Activated naive CD4-positive, alpha-beta T cell treated with Interleukin-2 at 50 U/mL for 16 hours (primary cell): ENCODE measurements at regions not wholly inside any gene's neighbourhood (a gene's known extent, or its start where the extent isn't known, plus 50 kb on each side); places are given as distances from the start of the nearest gene placed in this dataset.

Source experiments
- DNase-seq: peaks from one replicate; pipeline ENCODE4 v3.0.0-alpha.2; 2020

DNA sequence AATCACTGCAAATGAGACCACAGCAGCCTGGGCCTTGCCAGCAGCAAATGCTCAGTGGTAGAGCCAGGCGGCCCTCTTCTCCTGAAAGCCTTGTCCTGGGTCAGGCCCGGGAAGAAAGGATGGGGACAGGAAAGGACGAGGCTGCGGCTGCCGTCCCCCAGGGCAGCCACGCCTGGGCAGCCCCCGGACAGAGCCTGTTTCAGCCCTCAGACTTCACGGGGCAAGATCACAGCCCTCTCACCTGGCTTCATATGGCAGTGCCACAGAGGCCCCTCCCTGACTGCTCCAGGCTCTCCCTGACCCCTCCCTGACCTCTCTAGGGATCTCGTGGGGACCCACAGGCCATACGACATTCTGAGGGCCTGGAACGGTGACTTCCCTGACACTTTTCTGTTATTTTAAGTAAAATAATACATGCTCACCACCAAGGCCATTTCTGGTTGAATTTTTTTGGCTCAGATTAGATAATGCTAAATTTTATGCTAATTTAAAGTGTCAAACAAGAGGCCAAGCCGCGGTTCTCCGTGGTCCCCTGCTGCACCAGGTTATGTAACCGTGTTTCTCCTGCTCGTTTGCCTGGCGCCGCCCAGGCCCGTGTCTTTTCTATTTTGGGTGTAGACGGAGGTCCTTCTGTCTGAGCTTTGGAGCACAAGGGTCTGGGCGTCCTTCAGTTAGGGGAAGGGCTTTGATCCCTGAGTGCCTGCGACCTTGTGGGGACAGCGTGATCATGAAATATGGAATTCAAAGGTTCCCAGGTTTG is 59.9 kb upstream of the BHLHE23 start:
- no peak for DNase-seq

DNA sequence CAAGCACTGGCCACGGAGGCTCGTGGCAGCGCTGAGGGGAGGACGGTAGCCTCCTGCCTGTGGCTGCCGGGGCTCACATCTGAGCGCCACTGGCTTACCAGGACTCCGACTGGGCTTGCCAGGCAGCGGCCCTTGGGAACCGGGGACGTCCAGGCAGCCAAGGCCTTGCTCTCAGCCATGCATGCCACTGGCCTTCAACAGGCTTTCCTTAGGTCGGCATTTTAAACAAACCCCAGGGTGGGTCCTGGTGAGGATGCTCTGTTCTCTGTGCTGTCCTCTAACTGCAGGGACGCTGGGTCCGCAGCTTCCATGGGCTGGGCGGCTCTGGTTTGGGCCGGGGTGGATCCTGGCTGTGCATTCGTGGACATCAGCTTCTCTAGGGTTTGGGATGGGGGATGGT is 59.1 kb upstream of the BHLHE23 start:
- DNase-seq: no peak

DNA sequence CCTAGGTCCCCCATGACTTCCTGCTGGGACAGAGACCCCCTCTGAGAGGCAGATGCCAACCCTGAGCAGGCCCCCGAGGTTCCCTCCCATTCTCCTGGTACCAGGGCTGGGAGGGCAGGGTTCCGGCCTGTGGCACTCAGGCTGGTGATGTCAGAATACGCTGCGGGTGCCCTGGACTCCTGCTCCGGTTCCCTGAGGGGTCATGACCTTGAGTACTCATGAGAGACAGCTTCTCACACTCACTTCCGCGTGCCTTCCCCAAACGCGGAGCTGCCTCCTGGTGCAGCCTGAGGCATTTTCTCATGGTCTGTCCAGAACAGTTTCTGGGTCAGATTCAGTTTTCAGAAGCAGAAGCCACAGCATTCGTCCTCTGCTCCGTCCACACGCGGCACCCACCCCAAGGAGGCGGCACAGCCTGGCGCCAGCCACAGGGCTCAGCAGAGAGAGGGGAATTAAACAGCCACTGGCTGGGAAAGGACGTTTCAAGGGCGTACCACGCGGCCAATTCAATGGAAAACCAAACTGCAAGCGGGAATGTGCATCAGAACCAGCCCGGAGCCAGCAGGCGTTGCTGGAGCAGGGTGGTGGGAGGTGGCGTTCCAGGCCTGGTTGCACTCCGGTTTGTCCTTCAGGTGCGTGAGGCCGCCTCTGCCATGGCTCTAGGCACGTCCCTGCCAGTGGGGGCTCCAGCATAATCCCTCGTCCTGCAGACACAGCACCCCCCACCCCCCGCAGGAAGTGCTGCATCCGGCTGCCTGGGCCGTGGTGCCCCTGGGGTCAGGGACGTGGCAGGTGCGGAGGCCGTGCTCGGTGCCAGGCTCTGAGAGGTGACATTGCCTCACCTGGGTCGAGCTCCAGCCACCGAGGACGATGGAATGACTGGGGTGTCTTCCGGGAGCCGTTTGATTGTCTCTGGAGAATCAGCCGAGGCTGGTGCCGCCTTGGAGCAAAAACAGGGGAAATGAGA is 58.3 kb upstream of the BHLHE23 start:
- no peak for DNase-seq

DNA sequence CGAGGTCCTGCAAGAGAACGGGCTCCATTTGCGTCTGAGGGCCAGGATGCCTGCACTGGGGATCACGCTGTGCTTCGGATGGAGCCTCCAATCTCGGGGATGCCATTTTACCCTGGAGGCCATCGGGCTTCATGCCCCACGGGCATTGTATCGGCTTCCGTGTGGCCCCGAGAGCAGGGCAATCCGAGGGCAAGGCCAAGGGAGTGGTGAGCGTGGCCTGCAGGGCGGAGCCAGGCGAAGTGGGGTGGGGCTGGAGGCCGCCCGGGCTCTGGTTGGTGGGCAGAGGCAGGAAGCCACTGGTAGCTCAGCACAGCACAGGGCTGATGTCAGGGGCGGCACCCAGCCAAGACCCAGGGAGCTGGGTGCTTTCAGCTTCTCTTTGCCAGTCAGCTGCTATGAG is 57.5 kb upstream of the BHLHE23 start:
- DNase-seq: no peak

DNA sequence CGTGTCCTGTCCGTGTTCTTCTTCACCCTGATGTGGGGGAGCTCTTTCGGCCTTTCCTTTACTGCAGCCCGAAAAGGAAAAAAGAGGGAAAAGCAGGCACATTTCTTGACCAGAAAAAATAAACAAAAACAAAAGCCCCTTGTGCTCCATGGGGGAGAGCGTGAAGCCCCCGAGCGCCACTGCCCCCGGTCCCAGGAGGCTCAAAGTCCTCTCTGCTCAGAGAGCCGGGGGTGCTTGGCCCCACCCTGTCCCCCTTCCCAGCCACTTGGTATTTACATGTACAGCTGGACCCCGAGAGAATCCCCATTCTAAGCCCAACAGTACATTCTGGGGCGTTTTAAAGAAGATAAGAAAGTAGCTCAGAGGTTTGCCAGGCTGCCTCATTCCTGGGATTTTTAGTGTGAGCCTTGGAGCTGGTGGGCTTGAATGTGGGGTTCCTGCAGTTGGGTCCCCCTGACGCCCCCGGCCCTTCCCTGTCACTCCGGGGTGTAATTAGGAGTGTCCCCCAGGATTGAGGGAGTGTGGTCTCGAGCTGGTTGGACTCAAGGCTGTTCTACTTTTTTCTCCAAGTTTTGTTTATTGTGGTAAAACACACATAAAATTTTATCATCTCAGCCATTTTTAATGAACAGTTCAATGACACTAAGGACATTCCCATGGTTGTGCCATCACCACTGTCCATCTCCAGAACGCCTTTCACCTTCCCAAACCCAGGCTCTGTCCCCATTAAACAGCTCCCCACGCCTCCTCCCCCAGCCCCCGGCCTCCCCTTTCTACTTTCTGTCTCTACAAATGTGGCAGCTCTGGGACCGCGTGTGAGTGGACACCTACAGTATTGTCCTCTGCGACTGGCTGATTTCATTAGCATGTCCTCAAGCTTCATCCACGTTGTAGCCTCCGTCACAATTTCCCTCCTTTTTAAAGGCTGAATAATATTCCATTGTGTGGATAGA is 55.7 kb upstream of the BHLHE23 start:
- no peak for DNase-seq

DNA sequence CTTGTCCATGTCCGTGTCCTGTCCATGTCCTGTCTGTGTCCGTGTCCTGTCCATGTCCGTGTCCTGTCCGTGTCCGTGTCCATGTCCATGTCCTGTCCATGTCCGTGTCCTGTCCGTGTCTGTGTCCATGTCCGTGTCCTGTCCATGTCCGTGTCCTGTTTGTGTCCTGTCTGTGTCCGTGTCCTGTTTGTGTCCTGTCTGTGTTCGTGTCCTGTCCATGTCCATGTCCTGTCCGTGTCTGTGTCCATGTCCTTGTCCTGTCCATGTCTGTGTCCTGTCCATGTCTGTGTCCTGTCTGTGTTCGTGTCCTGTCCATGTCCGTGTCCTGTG is 55.0 kb upstream of the BHLHE23 start:
- DNase-seq: no peak

DNA sequence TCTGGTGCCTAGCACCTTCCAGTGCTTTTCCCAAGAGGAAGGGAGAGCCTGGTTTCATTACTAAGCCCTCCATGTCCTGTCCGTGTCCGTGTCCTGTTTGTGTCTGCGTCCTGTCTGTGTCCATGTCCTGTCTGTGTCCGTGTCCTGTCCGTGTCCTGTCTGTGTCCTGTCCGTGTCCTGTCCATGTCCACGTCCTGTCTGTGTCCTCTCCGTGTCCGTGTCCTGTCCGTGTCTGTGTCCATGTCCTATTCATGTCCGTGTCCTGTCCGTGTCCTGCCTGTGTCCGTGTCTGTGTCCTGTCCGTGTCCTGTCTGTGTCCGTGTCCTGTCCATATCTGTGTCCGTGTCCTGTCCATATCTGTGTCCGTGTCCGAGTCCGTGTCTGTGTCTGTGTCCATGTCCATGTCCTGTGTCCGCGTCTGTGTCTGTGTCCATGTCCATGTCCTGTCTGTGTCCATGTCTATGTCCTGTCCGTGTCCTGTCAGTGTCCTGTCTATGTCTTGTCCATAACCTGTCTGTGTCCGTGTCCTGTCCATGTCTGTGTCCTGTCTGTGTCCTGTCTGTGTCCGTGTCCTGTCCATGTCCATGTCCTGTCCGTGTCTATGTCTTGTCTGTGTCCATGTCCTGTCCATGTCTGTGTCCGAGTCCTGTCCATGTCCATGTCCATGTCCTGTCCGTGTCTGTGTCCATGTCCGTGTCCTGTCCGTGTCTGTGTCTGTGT is 54.4 kb upstream of the BHLHE23 start:
- no peak for DNase-seq

DNA sequence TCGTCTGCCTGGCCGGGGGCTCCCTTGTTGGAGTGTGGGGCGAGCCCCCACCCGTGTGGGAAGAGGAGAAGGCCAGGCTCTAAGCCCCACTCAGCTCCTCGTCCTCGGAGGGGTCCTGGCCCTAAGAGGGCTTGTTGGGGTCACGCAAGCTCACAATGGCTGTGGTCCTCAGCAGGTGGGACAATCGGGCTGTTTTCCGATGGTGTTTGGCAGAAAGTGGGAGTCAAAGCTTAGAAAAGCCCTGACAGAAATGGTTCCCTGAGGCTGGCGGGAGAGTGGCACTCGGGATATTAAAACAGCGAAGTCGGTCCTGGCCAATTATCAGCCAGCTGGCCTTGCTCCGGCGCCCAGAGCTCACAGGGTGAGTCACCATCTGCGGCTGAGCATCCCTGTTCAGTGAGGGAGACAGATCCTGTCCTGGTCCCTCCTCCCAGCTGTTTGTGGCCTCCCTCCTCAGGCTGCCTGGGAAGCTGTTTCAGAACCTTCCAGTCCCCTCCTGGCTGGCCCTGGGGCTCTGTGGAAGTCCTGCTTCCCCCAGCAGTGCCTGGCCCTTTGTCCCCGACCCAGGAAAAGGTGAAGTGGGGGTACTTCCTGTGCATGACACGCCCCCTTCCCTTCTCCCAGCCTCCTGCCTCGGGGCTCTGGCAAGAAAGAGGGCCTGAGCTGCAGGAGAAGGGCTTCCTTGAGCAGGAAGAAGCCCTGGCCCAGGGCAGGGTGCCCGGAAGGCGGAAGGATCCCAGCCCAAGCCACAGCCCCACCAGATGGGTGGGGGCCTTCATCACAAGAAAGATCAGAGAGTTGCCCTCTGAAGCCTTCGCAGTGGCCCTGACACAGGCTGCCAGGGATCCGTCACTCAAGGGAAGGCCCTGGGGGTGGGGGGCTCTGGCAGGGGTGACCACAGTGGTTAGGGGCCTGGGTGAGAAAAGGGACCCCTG is 53.6 kb upstream of the BHLHE23 start:
- DNase-seq: no peak

DNA sequence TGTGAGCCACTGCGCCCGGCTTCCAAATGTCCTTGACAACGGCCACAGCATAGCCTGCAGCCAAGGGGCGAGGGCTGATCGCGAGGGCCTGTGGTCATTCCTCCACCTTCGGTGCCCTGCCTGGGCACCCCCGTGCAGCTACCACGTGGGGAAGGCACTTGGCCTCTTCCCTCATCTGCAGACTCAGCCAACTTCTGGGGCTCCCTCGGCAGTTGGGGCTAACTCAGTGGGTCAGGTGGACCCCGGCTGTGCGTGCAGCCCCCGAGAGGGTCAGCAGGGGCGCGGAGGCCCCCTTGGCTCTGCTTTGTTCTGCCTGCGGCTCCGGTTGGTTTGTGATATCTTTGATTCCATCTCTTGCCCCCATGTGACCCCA is 52.9 kb upstream of the BHLHE23 start:
- DNase-seq: no peak

DNA sequence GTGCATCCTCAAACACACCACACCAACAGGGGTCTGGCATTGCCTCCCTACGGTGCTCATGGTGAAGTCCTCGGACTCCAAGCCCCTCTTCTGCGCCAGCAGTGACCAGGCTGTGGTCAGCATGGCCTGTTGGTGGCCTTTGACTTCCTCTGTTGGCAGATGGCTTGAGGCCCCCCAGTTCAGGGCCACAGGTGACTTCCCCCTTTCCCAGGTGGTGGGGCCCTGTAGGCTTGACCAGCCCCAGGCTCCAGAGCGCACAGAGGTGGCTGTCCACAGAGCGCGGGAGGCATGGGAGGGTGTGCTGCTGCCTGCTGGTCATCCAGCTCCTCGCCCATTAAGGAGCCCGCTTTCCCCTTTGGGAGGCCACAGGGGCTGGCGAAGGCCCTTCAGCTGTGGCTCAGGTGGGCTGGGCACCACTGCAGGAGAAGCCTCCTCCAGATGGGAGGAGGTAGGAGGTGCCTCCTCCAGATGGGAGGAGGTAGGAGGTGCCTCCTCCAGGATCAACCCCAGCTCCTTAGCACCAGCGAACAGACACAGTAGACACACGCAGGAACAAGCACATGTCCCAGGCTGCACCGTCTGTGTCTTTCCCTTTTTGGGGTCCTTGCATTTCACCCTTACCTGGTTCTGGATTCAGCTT is 52.1 kb upstream of the BHLHE23 start:
- no peak for DNase-seq

DNA sequence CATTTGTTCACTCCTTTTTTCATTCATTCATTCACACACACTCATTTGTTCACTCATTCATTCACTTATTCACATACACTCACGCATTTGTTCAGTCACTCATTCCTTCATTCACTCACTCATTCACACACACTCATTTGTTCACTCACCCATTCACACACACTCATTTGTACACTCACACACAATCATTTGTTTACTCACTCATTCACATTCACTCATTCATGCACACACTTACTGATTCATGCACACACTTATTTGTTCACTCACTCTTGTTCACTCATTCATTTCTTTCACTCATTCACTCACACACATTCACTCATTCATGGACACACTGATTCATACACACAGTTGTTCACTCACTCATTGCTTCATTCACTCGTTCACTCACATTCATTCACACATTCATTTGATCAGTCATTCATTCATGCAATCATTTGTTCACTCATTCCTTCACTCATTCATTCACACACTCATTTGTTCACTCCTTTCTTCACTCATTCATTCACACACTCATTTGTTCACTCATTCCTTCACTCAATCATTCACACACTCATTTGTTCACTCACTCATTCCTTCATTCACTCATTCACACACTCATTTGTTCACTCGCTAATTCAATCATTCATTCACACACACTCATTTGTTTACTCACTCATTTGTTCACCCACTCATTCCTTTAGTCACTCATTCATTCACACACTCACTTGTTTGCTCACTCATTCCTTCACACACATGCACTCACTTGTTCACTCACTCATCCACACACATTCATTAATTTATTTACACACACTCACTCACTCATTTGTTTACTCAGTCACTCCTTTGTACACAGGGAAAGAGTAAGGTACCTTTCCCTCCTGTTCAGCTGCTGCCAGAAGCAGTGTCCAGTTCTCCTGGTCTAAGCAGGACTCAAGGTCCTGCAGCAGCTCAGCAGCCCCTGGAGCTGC is 50.7 kb upstream of the BHLHE23 start:
- DNase-seq: no peak

DNA sequence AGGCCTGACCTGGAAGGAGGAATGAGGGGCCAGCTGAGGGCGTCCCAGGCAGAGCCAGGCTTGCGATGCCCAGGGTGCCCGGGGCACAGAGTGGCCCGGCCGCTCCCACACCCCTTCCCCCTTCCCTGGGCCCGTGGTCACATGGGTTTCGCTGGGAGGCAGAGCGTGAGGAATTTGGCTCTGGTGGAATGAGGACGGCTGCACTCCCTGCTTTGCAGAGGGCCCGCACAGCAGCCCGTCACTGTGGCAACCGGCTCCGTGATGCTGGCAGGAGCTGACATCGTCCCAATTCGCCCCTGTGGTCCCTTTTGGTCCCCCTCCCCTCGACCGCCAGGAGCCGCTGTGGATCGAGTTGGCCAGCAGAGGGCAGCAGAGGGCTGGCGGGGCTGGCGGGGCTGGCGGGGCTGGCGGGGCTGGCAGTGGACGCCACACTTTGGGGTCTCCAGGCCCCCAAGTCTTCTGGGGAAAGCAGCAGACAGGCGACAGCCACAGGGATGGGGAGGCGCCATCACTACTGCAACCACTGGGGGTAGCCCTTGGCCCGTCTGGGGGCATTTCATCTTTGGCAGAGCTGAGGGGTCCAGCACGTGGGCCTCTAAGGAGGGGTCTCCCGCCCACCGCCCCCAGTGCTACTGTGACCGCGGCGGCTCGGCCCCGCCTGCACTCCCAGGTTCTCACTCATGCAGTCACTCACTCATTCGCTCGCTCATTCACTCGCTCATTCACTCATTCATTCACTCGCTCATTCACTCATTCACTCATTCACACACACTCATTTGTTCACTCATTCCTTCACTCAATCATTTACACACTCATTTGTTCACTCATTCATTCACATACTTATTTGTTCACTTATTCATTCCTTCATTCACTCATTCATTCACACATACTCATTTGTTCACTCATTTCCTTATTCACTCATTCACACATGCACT is 49.7 kb upstream of the BHLHE23 start:
- DNase-seq: peak; percentile 45
